Fibroblast of villous mesenchyme (primary cell): ENCODE measurements at regions not wholly inside any gene's neighbourhood (a gene's known extent, or its start where the extent isn't known, plus 50 kb on each side); places are given as distances from the start of the nearest gene placed in this dataset.

Source experiments
- DNase-seq: peaks from one replicate; pipeline ENCODE4 v3.0.0-alpha.2; 2010; ENCODE audit warnings: low read depth
- H3K4me3 ChIP-seq: 2 replicates; pipeline ENCODE4 v1.5.1; 2011; ENCODE audit warnings: low read depth, mild to moderate bottlenecking, low read length
- TF ChIP-seq, protein P1 (sequence below): IDR thresholded peaks from 2 replicates; pipeline ENCODE4 v1.5.1; 2012; ENCODE audit warnings: low read depth, mild to moderate bottlenecking, low read length; ENCODE audit not compliant: insufficient read depth

GRCh38 chr21:19326531-19327319 lies 923.1 kb upstream of the TMPRSS15 start:
- H3K4me3 ChIP-seq, result no peak overlapping the region
- DNase-seq, result no peak
- TF ChIP-seq, protein P1, sequence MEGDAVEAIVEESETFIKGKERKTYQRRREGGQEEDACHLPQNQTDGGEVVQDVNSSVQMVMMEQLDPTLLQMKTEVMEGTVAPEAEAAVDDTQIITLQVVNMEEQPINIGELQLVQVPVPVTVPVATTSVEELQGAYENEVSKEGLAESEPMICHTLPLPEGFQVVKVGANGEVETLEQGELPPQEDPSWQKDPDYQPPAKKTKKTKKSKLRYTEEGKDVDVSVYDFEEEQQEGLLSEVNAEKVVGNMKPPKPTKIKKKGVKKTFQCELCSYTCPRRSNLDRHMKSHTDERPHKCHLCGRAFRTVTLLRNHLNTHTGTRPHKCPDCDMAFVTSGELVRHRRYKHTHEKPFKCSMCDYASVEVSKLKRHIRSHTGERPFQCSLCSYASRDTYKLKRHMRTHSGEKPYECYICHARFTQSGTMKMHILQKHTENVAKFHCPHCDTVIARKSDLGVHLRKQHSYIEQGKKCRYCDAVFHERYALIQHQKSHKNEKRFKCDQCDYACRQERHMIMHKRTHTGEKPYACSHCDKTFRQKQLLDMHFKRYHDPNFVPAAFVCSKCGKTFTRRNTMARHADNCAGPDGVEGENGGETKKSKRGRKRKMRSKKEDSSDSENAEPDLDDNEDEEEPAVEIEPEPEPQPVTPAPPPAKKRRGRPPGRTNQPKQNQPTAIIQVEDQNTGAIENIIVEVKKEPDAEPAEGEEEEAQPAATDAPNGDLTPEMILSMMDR, result no peak

GRCh38 chr21:19328954-19329353 lies 925.4 kb upstream of the TMPRSS15 start:
- TF ChIP-seq, protein P1, result no peak
- H3K4me3 ChIP-seq, result no peak overlapping the region
- no peak for DNase-seq

DNA sequence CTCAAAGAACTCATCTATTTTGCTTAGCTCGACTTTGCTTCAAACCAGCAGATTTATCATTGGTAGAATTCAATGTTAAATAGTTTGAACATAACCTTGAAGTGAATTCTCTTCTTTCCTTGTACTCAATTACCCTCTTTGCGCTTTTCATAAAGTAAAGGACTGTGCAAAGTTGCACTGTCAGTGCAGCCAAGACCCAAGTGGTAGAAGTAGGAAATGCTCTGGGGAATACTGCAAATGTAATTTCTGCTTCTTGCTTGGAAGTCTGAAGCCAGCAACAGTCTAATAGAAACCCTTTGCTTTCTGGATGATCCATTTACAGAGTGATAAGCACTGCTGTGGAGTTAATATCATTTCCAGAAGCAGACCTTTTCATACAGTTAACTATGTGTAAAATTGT lies 936.7 kb upstream of the TMPRSS15 start:
- no peak for DNase-seq
- H3K4me3 ChIP-seq, result no peak overlapping the region
- TF ChIP-seq, protein P1, result no peak

DNA sequence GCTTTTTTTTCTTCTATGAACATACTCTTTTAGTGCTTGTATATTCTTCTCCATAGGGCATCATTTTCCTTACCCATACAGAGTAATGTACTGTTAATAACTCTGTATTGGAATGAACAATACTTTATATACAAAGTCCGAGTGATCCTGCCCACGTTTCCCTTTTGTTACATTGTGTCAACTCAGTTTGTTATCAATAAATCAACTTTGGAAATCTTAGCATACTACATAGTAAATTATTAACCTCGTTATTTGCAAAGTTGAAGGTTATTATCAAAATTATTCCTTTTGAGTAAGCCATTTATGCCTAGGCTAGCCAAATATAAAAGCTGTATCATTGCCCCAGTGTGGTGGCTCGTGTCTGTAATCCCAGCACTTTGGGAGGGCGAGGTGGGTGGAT lies 937.4 kb upstream of the TMPRSS15 start:
- TF ChIP-seq, protein P1, result no peak
- no peak overlapping the region for H3K4me3 ChIP-seq
- no peak for DNase-seq

DNA sequence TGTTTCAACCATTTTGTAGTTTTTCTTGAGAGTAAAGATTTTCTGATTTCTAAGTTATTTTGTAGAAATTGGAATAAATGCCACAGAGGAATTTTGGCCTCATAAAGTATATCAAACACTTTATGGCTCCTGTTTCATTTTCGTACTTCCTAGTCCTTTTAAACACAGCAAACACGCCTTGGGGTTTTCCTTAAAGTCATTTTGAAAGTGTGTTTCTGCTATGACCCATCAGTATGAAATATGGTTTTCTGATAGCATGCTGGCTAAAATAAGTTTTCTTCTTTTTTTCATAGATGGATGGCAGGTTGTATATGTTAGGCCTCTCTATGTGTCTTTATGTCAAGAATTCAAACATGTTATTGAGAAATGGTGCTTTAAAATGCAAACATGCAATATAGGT lies 940.1 kb upstream of the TMPRSS15 start:
- H3K4me3 ChIP-seq, result no peak overlapping the region
- TF ChIP-seq, protein P1, result no peak
- no peak for DNase-seq

DNA sequence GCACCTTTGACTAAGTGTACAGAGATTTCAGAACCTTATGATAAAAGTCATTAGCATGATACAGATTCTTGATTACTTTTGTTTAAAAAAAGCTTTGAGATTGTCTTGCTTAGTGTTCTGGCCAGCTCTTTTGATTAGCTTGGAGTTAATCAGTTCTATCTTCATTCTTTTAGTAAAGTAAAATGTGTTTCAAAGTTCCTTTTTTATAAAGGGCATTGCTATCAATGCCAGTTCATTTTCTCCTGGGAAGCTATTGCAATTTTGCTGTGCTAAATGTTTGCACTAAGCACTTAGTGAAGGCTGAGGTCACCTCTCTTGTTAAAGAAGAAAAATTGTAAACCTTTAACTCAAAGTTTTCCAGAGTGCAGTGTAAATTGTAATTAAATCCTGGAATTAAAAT lies 946.7 kb upstream of the TMPRSS15 start:
- DNase-seq, result no peak
- TF ChIP-seq, protein P1, result no peak
- H3K4me3 ChIP-seq, result no peak overlapping the region

GRCh38 chr21:19353256-19353655 lies 949.7 kb upstream of the TMPRSS15 start:
- TF ChIP-seq, protein P1, result no peak
- H3K4me3 ChIP-seq, result no peak overlapping the region
- no peak for DNase-seq
